IPS-NIHi11 (cell line): ENCODE measurements at regions not wholly inside any gene's neighbourhood (a gene's known extent, or its start where the extent isn't known, plus 50 kb on each side); places are given as distances from the start of the nearest gene placed in this dataset.

ENCODE experiments used
- DNase-seq: peaks from one replicate; pipeline ENCODE4 v3.0.0; 2012; ENCODE audit warnings: mixed read lengths, low spot score

DNA sequence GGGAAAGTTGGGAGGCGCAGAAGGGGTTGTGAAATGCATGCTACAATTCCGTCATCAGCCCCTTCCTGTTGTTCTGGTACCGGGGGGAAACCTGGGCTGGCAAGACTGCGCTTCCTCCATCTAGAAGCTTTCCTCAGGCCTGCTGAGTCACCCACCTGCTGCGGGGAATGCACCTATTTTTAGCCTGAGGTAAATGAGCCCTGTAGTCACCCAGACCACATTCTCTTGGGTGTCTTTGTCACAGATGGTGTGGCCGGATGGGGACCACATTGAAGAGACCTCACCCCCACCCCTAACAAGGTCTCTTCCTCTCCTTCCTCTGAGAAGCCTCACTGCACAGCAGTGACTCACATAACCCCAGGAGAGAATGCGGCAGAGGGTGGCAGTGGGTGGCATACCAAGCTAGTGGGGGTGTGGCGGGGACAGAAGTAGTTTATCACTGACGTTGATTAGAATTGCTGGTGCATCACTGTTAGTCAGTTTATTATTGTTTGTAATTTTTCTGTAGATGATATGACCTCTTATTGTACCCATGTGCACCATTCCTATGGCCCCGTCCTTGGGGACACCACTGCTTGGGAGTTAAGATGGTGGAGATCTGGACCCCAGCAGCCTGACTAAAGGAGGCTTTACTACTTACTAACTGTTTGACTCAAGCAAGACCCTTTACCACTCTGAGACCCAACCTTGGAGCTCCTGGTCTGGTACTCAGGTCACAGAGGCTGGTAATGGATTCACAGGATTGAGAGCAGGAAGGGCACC is 83.0 kb upstream of the DUSP5 start:
- DNase-seq: no peak

DNA sequence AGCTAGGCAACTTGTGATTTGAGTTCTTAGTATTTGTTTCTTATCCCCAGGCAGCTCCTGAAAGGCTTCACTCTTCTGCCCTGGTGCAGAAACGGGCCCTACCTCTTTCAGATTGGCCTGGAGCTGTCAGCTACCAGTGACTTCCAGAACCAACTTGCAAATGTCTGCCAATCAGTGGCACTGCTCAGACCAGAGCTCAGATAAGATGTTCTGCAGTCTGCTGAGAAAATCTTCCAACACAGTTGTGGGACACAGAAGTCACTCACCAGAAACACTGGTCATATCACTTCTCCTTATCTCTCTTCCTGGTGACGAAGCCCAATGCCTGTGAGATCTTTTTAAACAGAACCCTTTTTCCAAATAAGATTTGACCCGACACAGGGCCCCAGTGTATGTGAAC is 81.9 kb upstream of the DUSP5 start:
- no peak for DNase-seq

DNA sequence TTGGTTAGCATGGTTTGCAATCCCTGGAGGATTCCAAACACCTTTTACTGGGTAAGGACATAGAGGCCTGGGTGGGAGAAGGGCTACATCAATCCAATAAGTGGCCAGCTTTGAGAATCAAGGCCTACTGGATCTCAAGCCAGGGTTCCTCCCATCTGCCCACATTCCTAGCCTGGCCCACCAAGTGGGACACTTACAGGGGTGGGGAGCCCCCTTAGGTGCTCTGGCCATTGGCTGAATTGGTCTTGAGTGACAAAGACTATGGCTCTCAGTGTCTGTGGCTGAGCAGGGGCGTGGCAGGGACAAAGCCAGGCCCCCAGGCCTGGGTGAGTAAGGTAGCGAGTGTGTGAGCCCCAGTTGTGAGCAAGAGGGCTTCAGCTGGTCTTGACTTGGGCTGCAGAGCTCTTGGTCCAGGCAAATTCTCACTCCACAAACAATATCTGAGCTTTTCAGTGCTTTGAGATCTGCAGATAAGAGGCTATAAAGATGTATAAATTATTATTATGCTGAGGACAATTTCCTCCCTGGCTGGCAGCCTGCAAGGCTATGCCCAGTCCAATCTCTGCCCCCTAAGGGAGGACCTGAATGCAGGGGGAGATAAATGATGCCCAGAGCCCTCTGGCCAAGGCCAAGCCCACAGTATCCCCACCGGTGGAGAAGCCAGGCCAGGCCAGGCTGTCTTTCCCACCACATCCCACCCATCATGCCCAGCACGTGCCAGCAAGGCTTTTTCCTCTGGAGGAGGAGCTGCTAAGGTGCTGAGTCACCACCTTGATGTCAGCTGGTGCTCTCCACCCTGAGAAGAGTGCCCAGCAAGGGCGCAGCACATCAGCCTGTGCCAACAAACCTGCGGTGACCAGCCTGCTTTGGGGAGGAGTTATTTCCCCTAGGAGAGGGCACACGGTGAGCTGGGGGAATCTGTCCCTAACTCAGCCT is 80.7 kb upstream of the DUSP5 start:
- no peak for DNase-seq

DNA sequence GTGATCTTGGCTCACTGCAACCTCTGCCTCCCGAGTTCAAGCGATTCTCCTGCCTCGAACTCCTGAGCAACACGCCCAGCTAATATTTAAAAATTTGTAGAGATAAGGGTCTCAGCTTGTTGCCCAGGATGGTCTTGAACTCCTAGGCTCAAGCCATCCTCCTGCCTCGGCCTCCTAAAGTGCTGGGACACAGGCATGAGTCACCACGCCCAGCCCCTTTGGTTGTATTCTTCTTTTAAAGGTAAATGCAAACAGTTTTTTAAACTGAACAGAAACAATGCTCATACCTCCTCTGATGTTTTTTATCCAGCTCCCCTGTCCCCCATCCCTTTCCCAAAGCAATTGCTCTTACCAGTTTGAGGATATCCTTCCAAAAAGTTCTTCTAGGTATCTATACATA is 79.5 kb upstream of the DUSP5 start:
- no peak for DNase-seq

DNA sequence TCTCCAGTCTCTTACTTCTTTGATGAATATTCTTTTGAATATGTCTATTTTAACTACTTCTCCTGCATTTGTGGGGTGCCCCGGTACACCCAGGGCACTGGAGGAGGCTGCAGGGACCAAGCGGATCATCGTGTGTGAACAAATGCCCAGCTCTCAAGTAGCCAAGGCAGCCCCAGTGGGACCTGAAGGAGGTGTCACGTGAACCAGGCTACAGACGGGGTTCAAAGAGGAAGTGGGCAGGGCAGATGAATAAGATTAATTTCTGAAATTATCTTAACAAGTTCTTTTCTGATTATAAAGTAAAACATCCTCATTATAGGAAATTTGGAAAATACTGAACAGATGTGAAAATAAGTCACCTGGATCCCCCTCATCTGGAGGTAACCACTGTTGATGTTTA is 78.4 kb upstream of the DUSP5 start:
- DNase-seq: no peak

DNA sequence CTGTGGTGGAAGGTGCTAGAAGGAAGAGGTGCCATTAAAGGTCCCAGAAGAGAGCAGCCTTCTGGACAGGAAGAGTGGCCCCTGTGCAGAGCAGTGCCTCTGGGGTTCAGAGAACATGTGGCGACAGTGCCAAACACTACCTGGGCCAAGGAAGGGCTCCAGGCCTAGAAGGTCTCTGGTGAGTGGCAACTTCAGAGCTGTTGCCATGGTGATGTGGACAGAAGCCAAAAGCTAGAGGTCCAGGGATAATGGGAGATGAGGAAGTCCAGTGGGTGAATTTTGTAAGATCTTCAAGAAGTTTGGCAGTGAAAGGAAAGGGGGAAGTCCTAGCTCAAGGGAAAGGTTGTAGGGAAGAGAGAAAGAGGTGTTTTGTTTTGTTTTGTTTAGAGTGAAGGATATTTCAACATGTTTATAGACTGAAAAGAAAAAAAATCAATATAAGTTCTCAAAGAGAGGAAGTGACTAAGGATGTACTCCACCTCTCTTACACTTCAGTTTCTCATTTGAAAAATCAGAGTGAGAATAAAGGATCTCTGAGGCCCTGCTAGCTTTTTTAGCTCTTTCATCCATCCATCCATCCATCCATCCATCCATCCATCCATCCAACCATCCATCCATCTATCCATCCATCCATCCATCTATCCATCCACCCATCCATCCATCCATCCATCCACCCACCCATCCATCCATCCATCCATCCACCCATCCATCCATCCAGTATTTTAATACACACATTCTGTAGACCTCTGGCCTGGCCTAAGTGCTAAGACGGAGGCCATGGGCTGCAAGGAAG is 77.1 kb upstream of the DUSP5 start:
- DNase-seq: no peak

DNA sequence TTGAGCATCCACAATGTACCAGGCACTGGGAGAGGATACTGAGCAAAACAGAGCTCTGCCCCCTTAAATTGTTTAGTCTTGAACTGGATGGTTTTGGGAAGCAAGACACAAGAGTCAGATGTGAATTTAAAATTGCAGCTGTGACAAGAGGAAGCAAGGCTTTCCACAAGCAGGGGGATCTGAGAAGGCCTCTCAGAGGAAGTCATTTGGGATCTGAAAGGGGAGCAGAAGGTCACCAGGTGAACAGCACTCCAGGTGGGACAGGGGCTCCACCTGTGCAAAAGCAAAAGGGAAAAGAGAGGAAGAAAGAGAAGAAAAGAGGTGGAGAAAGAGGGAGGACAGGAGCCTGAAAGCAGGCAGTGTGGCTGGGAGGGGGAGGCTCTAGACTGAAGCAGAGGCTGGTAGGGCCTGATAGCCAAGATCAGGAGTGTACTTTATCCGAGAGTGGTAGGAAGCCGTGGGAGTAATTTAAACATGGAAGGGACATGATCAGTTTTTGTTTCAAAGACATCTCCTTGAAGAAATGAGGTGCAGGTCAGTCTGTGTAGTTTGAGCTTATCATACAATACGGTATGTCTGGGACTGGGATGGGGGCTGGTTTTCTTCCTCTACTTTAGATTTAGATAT is 76.1 kb upstream of the DUSP5 start:
- DNase-seq: no peak

DNA sequence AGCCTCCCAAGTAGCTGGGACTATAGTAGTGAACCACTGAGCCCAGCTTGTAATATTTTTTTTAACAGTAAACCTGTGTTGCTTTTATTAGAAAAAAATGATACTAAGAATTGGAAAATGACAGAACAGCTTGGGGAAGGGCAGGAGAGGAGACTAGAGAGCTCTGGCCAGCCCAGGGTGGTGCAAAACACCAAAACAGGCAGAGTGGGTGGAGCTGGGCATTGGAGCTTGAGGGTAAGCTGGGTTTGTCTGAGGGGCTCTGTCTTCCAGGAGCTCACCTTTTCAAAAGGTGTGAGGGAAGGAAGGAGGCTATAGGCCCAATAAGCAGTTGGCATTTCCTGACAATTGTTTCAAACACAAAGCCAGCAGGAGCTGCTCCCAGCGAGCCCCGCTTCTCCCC is 75.2 kb upstream of the DUSP5 start:
- DNase-seq: no peak

DNA sequence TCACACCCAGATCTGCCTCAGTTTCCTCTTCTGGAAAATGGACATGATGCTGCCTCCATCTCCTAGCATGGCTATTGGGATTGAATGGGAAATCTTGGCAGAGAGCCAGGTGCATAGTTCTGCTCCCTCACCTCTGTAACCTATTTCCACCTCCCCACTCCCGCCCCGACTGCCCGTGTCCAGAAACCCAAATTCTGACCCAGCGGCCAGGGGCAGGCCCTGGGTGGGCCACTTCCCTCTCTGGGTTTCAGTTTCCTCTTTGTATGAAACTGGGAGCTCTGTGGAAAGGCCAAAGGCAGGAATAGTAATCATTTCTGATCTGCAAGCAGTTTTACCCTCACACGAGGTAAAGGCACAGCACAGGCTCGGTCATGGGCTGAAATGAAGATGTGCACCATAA is 74.1 kb upstream of the DUSP5 start:
- no peak for DNase-seq

DNA sequence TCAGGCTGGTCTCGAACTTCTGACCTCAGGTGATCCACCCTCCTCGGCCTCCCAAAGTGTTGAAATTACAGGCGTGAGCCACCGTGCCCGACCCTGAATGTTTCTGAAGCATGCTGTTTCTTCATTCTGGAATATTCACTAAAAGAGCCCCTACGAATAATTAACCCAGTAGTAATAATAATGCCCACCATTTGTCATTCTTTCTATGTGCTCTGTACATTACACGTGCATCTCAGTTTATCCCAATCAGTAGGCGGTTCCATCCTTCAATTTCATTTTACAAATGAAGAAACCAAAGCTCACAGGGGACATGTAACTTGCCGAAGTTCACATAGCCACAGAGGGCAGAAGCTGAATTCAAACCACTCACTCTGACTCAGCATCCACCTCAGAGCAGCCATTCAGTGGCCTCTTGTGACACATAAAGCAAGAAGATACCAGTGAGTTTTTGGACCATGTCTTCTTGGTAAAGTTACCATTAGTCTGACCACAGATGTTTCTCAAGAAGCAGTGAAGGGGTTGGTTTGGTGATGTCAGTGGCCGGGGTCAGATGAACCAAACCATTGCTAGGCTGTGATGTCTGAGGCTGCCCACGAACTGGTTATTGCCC is 71.9 kb upstream of the DUSP5 start:
- no peak for DNase-seq

DNA sequence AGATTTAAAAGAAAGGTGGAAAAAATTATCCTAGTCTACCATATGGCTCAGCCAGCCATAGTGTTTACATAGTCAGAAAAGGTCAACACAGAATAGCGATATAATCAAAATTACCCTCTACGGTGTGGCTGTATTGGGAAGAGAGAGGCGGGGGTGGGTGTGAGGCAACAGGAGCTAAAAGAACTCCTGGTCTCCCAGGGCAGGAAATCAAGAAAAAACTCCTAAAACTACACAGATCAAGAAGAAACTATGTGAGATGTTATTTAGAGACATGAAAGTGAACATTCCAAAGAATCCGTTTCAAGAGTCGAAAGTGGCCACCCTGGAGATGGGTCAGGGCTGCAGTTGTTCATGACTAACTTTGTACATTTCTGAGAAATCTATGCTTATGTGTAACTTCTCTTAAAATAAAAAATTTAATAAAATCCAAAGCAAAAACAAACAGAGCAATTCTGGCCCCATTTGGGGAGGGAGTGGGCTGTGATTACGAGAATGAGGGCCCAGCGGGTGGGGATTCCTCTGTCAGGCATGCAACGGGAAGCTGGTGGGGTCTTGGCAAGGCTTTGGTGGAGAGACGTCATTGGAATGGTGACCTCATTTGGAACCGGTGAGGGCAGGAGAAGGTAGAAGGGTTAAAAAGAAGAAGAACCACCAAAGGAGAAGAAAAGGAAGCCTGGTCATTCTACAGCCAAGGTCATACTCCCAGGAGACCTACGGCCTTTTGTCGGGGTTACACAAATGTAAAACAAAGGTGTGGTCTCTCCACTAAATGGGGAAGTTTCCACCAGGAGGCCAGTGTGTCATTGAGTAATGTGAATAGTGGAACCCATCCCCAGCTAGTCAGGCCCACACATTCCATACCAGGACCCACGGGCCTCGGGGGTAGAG is 71.2 kb upstream of the DUSP5 start:
- DNase-seq: no peak

DNA sequence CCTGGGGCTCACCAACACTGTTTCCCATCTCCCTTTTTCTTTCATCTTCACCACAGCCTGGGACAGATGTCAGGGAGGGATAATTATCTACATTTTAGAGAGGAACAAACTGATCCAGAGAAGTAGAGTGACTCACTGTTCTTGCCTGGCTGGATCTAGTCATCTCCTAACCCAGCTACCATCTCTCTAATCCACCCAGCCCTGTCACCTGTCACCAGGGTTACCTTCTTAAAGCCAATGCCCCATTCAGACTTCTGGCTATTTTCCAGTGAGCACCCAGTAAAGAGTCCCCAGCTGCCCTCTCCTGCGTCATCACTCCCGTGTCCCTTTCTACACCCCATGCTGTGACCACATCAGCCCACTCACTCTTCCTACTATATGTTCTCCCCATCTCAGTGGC is 68.4 kb upstream of the DUSP5 start:
- DNase-seq: no peak

DNA sequence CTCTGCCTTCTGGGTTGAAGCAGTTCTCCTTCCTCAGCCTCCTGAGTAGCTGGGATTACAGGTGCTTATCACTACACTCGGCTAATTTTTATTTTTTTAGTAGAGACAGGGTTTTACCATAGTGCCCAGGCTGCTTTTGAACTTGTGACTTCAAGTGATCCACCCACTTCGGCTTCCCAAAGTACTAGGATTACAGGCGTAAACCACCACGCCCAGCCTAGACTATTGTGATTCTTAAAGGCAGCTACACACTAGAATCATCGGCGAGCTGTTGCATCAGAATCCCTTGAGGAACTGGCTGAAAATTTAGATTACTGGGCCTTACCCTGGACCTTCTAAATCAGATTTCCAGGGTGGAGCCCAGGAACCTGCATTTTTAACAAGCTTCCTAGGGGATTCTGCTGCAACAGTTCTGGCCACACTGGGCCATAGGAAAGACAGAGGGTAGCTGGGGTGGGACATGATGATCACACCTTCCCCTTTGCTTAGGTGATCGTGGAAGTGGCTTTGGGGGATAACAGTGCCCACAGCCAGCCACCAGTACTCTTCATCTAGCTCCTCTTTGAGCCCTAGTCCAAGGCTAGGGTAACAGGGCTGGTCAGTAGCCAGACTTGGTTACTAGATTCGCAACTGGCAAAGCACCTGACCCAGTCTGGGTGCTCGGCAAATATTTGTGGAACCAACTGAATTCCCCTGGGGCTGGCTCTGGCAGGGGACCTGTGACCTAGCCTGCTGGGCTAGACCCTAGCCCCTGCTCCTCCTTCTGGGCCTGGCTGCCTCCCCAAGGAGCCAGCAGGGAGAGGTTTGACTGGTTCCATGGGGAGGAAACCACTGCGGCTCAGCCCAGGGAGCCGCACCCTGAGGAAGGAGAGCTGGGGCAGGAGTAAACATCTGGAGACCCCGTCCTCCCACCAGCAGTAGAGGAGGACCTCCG is 67.1 kb upstream of the DUSP5 start:
- no peak for DNase-seq

DNA sequence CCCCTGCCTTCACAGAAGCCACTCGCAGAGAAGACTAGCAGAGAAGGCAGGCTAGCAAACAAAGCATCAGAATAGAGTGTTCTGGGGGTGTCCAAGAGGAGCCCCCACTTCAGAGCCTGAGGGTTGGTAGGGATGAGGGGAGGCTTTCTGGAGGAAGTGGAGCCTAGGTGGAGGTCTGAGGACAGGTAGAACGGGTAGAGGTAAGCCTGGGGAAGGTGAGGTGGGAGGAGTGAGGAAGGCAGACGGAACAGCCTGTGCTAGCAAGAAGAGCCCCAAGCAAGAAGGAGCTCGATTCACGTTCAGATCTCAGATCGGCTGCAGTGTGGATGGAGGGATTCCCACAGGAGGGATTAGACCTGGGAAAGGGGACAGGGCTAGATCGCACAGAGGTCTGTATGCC is 66.0 kb upstream of the DUSP5 start:
- no peak for DNase-seq

DNA sequence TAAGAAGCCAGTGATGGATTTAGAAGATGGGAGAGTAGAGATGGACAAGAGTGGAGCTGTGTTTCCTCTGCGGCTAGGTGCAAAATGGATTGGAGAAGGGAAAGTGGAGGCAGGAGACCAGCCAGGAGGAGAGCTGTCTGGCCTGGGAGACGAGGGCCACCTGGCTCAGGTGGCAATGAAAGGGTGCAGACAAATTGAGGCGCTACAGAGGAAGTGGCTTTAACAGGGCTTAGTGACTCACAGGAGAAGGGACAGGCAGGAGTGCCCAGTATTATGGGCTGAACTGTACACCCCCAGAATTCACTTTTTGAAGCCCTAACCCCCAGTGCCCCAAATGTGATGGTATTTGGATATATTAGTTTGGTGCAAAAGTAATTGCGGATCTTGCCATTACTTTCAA is 65.6 kb upstream of the DUSP5 start:
- no peak for DNase-seq

DNA sequence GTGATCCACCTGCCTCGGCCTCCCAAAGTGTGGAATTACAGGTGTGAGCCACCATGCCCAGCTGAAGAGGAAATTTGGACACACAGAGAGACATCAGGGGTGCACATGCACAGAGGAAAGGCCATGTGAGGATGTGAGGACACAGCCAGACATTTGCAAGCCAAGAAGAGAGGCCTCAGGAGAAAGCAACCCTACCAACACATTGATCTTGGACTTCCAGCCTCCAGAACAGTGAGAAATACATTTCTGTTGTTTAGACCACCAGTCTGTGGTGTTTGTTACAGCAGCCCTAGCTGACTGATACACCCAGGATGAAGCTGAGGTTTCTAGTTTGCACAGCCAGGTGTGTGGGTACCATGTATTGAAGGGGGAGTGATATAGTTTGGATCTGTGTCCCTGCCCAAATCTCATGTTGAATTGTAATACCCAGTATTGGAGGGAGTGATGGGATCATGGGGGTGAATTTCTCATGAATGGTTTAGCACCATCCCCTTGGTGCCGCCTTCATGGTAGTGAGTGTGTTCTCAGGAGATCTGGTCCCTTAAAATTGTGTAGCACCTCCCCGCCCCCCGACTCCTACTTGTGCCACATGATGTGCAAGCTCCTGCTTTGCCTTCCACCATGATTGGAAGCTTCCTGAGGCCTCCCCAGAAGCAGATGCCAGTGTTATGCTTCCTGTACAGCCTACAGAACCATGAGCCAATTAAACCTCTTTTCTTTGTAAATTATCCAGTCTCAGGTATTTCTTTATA is 64.7 kb upstream of the DUSP5 start:
- DNase-seq: no peak

DNA sequence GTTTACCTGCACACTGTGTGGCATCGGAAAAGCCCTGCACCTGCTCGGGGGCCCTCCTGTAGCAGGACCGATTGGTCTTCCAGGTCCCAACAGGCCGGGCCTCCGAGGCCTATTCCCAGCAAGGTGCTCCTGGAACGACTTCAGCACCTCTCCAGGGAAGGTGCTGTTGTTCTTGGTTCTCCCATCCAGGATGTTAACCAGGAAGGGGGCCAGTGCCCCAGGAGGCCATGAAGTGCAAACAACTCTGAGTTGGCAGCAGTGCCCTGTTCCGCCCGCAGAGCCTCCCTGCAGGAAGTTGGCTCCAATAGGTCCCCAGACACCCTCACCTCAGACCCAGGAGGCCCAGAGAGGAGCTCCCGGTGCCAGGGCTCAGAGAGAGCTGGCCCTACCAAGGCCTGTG is 64.0 kb upstream of the DUSP5 start:
- DNase-seq: no peak

DNA sequence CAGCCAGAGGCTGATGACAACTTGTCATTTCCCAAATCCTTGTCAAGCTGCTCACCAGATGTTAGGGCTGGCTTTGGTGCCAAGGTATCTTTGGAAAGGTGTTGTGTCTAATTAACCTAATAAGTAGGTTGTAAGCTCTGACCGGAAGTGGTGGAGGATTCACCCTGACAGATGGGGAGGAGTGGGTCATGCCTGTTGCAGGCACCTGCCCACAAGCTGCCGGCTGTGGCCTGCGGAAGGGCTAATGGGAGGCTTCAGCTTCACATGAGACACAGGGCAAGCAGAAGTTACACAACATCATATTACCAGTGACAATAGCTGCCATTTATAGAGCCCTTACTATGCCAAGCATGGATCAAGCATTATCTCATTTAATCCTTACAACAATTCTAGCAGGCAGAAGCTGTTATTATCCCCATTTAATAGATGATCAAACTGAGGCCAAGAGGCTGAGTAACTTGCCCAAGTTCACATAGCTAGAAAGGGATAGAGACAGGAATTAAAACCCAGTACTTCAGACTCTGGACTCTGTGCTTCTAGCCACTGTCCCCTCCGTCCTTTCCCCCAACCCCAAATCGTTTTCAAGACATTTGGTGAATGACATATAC is 63.1 kb upstream of the DUSP5 start:
- DNase-seq: no peak
